ENCODE measurements at regions not wholly inside any gene's neighbourhood (a gene's known extent, or its start where the extent isn't known, plus 50 kb on each side); places are given as distances from the start of the nearest gene placed in this dataset.

- no peak overlapping the region for H3K27ac ChIP-seq (ENCODE audit: low read depth)
- Mint-ChIP-seq H3K36me3 (ENCODE audit: low read depth) (no peaks in the 10 kb centered on the region; the same call in 2 of the 3 replicates), H3K4me3 (no peak overlapping the region), H3K9me3 (no peaks in the 10 kb centered on the region), H3K27ac (peak overlapping the region; percentile 75; the same call in 1 of the 2 replicates), H3K4me1 (0 out of 3 replicates have a peak, but pooled peaks cover 3% of the 10 kb centered on the region), H3K27me3 (ENCODE audit: insufficient read depth, low read depth, poor library complexity) (no peaks in the 10 kb centered on the region)
- H3K4me3 ChIP-seq = no peak overlapping the region
- ATAC-seq (no peak), DNase-seq (ENCODE audit: low spot score) (no peak)
- H3F3A ChIP-seq (replicated peaks; ENCODE audit: low read depth) = no peaks in the 10 kb centered on the region
- H3K36me3 ChIP-seq (ENCODE audit: insufficient read depth) = no peaks in the 10 kb centered on the region
- no peaks in the 10 kb centered on the region for H3K27me3 ChIP-seq (ENCODE audit: insufficient read depth)
- H3K79me2 ChIP-seq (replicated peaks; ENCODE audit: insufficient read depth) = no peaks in the 10 kb centered on the region
- TF ChIP-seq EZH2 (IDR thresholded peaks at IDR 0.05; ENCODE audit: low read depth, unreplicated experiment) = no peak
- no peak for TF ChIP-seq NANOG (IDR thresholded peaks at IDR 0.05; ENCODE audit: borderline replicate concordance)
- no peak for TF ChIP-seq ETS1 (IDR thresholded peaks at IDR 0.05)
- TF ChIP-seq JUNB (IDR thresholded peaks at IDR 0.05; ENCODE audit: unreplicated experiment) = no peak
- H3K4me2 ChIP-seq = no peak overlapping the region
- no peak overlapping the region for H2AFZ ChIP-seq
- no peaks in the 10 kb centered on the region for H3K9me2 ChIP-seq (ENCODE audit: insufficient read depth)
- H3K4me1 ChIP-seq (ENCODE audit: insufficient read depth) = no peaks in the 10 kb centered on the region
- H4K20me1 ChIP-seq (replicated peaks; ENCODE audit: insufficient read depth) = no peaks in the 10 kb centered on the region
Observed at GRCh38 chr22:48640890-48641841, 1186.5 kb downstream of the BRD1 start.

GRCh38 chr22:48639896-48640748 lies 1187.6 kb downstream of the BRD1 start:
- Histone ChIP-seq H3K9me2 (ENCODE audit: insufficient read depth) (no peaks in the 10 kb centered on the region), H3K36me3 (ENCODE audit: insufficient read depth) (no peaks in the 10 kb centered on the region), H3K27ac (ENCODE audit: low read depth) (no peak overlapping the region), H3K4me3 (no peak overlapping the region), H4K20me1 (replicated peaks; ENCODE audit: insufficient read depth) (no peaks in the 10 kb centered on the region), H3K79me2 (replicated peaks; ENCODE audit: insufficient read depth) (no peaks in the 10 kb centered on the region), H3F3A (replicated peaks; ENCODE audit: low read depth) (no peaks in the 10 kb centered on the region), H2AFZ (no peak overlapping the region), H3K4me1 (ENCODE audit: insufficient read depth) (no peaks in the 10 kb centered on the region), H3K27me3 (ENCODE audit: insufficient read depth) (no peaks in the 10 kb centered on the region), H3K4me2 (no peak overlapping the region)
- H3K4me3 Mint-ChIP-seq = no peak overlapping the region
- no peaks in the 10 kb centered on the region for H3K9me3 Mint-ChIP-seq
- H3K27ac Mint-ChIP-seq = 0 out of 2 replicates have a peak overlapping the region, but pooled peaks have one; percentile 75
- H3K36me3 Mint-ChIP-seq (ENCODE audit: low read depth) = no peaks in the 10 kb centered on the region; the same call in 2 of the 3 replicates
- ATAC-seq (no peak), DNase-seq (ENCODE audit: low spot score) (no peak)
- 0 out of 3 replicates have a peak, but pooled peaks cover 3% of the 10 kb centered on the region for H3K4me1 Mint-ChIP-seq
- no peaks in the 10 kb centered on the region for H3K27me3 Mint-ChIP-seq (ENCODE audit: insufficient read depth, low read depth, poor library complexity)
- TF ChIP-seq JUNB (IDR thresholded peaks at IDR 0.05; ENCODE audit: unreplicated experiment) (no peak), ZNF462 (CRISPR knock-in tag; IDR thresholded peaks at IDR 0.05) (no peak), POLR2AphosphoS5 (IDR thresholded peaks at IDR 0.05; ENCODE audit: low read depth) (no peak), REST (IDR thresholded peaks at IDR 0.05; ENCODE audit: unreplicated experiment) (no peak)

Measured in GM23338 (cell line).